GM21825 (cell line): ENCODE measurements at regions not wholly inside any gene's neighbourhood (a gene's known extent, or its start where the extent isn't known, plus 50 kb on each side); places are given as distances from the start of the nearest gene placed in this dataset.
"Not testable (repeated sequence)": the region's sequence is repeated elsewhere in the genome, so short reads cannot be mapped to it uniquely, and the experiment has no call there.

Experiments
- ATAC-seq: cut with Tn5 transposase; IDR thresholded peaks from one replicate; pipeline ENCODE4 v1.9.1; 2021; ENCODE audit warnings: mild to moderate bottlenecking, moderate library complexity; ENCODE audit not compliant: unreplicated experiment

DNA sequence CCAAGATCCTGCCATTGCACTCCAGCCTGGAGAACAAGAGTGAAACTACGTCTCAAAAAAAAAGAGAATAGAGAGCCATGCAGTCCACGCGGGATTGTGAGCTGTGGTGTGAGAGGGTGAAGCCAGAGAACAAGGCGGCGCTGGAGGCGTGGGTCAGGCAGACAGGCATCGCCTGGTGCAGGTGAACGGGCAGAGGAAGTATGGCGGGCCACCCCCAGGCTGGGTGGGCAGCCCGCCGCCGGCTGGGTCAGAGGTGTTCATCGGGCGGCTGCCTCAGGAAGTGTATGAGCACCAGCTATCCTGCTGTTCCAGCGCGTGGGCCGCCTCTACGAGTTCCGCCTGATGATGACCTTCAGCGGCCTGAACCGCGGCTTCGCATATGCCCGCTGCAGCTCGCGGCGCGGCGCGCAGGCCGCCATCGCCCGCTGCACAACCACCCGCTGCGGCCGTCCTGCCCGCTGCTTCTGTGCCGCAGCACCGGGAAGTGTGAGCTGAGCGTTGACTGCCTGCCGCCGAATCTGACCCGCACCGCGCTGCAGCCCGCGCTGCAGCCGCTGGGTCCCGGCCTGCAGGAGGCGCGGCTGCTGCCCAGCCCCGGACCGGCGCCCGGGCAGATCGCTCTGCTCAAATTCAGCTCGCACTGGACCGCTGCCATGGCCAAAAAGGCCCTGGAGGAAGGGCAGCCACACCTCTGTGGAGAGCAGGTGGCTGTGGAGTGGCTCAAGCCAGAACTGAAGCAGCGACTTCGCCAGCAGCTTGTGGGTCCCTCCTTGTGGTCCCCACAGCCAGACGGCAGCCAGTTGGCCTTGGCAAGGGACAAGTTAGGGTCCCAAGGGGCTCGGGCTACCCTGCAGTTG lies 95.5 kb upstream of the PLEKHM1 start:
- ATAC-seq, result not testable (repeated sequence)

DNA sequence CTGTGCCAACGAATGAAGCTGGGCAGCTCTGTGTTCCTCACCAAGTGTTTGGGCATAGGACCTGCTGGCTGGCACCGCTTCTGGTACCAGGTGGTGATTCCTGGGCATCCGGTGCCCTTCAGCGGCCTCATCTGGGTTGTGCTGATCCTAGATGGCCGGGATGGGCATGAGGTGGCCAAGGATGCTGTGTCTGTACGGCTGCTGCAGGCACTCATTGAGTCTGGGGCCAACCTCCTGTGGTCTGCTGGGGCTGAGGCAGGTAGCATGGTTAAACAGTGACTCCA lies 96.1 kb upstream of the PLEKHM1 start:
- not testable (repeated sequence) for ATAC-seq

DNA sequence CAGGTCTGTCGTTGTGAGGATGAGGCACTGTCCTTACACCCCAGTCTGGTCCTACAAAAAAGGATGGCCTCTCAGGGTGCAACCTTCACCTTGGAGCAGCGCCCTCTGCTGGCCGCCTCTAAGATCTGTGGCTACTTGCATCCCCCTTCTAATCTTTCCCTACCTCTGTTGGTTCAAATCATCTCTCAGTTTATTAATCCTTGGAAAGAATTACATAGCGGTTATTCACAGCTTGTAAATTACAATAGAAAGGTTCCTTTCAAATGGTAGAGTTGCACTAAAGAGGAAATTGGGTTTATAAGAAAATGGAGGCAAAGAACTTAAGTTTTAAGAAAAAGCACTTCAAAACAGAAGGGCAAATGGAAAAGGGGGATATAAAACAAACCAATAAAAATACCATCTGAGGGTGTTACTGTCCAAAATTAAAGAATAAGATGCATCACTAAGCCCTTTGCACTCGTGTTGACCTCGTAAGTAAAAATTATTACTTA lies 102.0 kb upstream of the PLEKHM1 start:
- not testable (repeated sequence) for ATAC-seq

DNA sequence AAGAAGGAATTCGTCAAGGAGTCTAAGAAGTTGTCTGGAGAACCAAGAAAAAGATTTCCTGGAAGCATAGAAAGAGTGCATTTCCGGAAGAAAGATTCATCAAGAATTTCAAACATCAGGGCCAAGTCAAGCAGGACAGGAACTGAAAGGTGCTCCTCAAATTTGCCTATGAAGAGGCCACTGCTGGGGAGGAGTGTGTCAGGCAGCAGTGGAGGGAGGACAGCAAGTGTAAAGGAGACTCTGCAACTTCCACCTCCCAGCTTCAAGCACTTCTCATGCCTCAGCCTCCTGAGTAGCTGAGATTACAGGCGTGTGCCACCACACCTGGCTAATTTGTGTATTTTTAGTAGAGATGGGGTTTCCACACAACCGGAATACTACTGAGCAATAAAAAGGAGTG lies 105.8 kb upstream of the PLEKHM1 start:
- not testable (repeated sequence) for ATAC-seq

DNA sequence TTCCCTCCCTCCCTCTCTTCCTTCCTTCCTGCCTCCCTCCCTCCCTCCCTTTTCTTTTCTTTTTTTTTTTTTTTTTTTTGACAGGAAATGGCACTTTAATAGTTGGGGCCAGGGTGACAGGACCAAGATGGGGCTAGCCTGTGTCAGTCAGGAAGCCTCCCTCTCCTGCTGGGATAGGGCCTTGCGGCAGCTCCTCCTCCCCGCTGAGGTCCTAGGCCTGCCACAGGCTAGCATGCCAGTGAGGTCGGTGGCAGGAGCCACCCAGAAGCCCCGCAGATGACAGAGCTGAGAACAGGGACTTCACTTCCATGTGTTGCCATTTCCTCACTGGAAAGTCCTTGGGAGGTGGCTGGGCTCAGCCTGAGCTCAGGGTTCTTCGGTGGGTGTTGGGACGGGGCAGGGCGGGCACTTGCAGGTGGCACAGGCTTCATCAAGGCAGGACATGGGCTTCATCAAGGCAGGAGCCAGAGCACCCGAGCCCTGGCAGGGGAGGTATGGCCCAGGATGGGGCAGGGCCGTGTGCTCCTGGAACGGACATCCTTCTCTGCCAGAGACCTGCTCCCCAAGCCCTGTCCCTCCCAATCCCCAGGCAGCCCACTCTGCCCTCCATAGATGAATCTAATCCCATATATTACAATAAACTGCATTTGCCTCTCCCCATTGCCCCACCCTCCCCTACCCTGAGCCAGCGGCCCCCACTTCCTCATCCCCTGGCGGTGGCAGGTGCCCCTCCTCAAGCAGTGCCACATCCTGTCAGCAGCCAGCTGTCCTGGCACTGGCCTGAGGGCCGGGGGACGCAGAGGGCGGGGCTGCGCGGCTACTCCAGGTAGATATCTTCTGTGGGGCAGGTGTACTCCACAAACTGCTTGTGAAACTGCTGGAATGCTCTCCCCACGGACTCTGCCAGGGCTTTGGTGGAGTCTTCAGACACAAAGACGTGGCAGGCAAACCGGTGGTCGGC lies 109.8 kb upstream of the PLEKHM1 start:
- not testable (repeated sequence) for ATAC-seq

DNA sequence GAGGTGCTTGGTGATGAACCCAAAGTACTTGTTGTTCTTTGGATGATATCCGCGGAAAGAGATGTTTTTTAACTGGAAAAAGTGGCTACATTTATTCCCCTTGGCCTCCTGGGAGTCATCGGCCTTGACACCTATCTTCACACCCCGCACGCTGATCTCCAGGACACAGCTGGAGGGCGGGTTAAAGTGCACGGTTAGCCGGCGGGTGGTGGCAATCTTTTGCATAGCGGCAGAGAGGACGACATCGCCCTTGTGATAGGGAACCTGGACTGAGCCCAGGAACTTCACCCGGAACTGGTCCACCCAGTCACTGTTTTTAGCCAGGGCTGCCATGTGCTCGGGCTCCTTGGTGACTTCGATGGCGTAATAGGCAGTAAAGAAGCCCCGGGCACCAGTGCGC lies 110.5 kb upstream of the PLEKHM1 start:
- ATAC-seq, result not testable (repeated sequence)

DNA sequence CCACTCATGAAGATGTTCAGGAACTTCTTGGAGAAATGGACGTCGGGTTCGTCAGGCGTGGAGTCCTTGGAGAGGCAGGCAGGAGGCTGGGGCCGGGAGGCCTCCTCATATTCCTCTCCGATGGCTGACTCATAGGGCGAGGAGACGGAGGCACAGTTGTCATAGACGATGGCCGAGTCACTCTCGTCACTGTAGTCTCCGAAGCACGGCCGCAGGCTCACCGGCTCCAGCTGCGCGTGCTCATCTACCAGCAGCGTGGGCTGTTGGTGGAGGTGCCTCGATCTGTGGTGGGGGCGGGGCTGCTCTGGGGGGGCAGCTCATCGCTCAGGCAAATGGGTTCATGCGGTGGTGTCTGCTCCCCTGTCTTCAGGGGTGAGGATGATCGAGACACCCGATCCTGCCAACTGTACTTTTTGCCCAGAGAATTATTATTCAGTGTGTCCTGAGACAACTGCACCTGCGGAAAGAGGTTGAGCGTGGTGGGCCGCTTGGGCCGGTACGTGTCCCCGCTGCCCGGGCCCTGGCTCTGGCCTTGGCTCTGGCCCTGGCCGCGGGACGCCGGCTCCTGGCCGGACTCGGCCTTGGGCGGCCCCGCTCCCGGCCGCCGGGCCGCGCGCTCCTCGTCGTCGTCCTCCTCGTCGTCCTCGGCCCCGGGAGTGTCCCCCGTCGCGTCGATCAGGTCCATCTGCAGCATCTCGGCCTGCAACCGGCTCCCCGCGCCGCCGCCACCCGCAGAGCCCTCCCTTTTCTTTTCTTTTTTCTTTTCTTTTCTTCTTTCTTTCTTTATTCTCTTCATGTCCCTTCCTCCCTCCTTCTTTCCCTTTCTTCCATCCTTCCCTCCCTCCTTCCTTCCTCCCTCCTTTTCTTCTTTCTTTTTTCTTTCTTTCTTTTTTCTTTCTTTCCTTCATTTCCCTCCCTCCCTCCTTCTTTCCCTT lies 111.4 kb upstream of the PLEKHM1 start:
- ATAC-seq, result not testable (repeated sequence)

DNA sequence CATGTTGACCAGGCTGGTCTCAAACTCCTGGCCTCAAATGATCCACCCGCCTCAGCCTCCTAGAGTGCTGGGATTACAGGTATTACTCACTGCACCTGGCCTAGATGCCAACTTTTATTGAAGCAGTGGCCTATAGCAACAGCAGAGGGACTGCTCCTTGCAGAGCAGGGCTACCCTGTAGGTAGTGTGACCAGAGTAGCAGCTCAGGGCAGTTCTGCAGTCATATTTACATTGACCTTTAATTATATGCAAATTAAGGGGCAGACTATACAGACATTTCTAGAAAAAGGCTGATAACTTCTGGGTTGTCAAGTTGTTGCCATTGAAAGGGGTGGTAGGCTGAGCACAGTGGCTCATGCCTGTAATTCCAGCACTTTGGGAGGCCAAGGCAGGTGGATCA lies 115.2 kb upstream of the PLEKHM1 start:
- ATAC-seq, result not testable (repeated sequence)

DNA sequence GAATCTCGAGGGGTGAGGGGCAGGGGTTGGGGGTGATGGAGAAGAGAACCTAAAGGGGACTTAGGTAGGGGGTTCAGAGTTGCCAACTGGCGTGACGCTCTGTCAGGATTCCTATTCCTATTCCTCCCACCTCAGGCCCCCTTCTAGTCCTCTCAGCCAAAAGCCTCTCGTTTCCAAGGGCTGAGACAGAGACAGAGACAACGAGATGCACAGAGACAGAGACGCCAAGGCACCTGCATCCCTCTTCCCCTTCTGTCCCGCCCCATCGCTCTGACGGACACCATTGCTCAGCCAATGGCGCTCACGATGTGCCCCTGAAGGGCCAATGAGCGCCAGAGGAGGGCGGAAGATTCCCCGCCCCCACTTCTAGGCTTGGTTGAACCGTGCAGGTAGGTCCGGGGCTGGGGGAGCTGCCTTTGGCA lies 129.5 kb upstream of the PLEKHM1 start:
- peak; percentile 96 for ATAC-seq

DNA sequence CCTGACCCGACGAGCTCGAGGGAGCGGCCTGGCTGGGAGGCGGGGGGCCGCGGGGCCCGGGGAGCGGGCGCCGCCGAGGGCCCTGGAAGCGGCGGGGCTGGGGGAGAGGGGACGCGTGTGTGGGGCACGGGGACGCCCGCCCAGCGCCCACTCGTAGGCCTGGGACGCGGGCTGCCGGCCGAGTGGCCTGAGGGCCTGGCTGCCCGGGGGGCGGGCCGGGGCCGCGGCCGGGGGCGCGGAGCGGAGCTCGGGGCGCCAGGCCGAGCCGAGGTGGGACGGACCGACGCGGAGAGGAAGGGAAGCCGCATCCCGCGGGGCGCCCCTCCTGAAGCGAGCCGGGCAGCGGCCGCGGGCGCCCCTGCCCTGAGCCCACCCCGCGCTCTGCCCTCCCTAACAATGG lies 129.9 kb upstream of the PLEKHM1 start:
- ATAC-seq, result peak; percentile 31

DNA sequence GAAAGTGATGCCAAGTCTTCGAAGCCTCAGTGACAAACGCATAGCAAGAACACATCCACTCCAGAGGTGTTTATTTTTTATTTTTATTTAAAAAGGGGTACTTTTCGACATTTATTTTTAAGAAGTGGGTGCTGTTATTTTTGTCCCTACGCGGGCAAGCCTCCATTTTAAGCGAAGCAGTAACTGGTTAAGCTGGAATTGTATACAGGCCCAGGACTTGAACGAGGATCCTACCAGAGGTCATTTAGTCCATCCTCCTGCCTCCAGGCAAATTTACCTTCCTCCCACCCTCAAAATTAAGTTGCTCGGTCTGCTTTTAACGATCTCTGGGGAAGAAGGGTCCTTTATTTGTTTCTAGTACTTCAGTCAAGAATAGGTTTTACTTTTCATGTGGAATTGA lies 130.6 kb upstream of the PLEKHM1 start:
- not testable (repeated sequence) for ATAC-seq

DNA sequence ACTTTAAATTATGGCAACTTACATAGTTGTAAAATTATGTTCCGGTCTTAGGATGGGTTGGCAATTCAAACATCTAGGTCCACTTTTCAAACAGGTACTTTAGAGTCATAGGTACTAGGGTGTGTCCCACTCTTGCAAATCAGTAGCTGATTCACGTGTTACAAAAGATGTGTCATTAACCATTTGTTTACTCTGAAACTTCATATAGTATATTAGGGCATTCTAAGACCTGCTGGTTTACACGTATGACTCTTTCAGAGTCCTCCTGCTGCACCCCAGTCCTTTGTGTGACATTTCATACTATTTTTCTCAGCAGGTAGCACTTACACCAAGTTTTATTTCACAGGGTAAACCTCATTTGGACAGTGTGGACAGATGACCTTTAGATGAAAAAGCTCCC lies 131.8 kb upstream of the PLEKHM1 start:
- ATAC-seq, result not testable (repeated sequence)

DNA sequence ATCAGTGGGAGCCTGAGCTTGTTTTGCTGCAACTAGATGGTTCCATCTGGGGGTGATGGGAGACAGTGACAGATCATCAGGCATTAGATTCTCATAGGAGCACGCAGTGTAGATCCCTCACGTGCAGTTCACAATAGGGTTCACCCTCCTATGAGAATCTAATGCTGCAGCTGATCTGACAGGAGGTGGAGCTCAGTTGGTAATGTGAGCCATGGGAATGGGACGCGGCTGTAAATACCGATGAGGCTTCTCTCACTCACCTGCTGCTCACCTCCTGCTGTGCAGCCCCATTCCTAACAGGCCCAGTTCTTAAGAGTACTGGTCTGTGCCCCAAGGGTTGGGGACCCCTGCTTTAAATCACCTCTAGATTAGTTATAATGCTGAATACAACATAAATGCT lies 137.5 kb upstream of the PLEKHM1 start:
- no peak for ATAC-seq

DNA sequence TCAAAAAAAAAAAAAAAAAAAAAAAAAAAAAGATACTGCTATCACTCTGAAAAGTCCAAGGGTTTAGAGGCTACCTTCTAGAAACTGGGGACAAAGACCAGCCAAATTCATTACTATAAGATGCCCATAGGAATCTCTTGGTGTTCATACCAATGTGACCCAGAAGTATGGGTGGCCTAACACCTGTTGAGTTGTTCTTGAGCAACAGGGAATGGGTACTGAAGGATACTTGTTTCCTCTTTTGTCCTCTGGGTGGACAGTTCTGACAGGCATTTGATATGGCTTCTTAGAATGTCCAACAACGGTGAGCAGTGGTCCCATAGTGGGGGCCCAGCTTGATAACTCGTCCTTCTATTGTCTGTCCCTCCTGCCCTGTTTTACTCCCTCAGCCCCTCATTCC lies 141.4 kb upstream of the PLEKHM1 start:
- no peak for ATAC-seq

DNA sequence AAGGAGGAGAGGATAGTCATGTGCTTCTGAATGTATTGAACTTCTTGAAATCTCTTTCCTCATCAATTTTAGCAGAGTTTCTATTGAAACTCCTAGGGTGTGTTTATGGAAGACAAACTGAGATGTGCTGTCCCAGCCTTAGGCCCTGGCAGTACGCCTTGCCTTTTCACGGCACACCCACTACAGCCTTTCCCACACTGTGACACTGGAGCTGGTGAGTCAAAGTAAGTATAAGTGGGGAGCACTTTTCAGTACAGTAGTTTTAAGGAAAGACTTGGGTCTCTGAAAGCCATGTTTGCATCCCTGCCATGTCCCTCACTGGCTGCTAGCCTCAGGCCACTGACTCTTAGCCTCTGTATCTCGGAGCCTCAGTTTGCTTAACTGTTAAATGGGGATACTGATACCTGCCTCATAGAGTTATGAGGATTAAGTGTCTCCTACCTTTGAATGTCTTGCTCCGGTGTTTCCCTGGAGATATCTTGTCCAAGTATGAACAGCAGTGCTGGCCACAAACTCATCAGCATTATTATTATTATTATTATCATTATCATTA lies 144.7 kb upstream of the CRHR1 start:
- no peak for ATAC-seq

DNA sequence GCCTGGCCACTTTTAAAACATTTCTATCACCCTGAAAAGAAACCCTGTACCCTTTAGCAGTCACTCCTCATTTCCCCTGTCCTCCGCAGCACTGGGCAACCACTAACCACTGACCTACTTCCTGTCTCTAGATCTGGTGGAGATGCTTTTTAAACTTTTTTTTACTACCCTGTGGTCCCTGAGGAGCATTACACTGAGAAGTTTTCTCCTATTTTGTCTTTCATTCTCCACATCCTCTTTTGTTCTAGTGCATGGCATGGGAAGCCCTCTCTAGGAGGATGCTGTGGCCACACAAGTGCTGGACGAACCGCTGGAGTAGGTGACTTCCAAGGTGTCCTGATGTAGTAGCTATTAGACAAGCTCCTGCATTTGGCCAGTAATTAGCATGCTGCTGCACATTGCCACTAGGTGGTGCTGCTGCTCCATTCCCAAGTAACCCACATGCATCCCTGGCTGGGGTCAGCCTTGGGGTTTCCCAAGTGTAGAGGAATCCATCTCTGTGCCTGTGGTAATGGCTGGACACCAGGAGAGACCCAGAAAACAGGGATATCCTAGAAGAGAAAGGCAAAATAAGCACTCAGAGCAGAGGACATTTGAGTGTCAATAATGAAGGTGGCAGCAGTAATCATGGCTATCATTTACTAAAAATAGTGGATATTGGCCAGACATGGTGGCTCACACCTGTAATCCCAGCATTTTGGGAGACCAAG lies 143.8 kb upstream of the CRHR1 start:
- no peak for ATAC-seq

DNA sequence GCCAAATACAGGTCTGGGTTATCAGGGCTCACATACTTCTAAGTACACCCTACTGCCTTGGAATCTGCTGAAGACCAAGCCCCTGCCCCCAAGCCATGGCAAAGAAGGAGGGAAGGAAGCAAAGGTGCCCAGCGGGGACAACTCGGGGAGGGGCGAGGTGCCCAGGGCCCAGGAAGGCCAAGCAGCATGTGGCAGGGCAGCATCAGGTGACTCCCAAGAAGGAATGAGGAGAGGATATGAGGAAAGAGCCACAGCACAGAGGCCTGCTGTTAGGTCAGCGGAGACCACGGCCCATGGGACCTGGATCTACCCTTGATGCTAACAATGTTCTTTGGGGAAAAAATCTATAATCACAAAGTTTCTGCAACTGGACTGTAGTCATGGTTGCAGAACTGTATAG lies 142.6 kb upstream of the CRHR1 start:
- no peak for ATAC-seq

DNA sequence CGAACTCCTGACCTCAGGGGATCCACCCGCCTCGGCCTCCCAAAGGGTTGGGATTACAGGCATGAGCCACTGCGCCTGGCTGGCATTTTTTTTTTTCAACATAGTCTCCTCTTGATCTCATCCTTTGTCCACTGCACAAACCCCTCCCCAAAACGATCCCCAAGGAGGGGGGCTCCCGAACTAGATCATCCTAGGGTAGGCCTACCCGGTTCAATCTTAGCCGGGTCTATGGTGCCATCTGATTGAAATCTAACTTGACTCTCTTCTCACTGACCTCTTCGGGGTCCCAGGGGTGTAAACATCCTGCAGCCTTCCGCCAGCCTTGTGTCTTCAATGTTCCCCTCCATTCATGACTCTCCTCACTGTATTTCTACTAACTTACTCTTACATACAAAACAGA lies 140.5 kb upstream of the CRHR1 start:
- no peak for ATAC-seq

DNA sequence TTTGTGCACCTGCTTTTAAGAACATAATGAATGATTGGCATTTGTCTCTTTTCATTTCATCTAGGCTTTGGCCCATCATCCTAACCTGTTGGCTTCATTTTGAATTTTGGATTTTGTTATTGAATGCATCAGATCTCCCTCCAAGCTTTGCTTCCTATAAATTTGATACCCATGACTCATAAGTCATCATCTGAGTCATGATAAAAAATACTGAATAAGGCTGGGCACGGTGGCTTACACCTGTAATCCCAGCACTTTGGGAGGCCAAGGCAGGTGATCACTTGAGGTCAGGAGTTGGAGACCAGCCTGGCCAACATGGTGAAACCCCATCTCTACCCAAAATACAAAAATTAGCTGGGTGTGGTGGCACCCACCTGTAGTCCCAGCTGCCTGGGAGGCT lies 139.5 kb upstream of the CRHR1 start:
- ATAC-seq, result not testable (repeated sequence)

DNA sequence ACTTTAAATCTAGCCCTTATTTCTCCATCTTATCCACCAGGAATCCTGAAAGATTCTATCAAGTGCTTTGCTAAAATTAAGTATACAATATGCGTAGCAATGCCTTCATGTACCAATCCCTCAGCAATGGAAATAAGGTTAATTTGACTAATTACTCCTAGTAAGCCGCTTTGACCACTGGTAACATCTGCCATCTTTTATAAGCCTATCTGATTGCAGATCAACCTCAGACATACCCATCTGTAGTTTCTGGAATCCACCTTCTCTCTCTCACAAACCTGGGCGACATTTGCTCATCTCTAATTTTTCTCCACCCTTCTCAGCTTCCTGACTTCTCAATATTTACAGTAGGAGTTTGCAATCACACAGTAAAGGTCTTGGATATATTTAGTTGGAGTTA lies 138.8 kb upstream of the CRHR1 start:
- ATAC-seq, result no peak
